K562 (cell line): ENCODE measurements at regions not wholly inside any gene's neighbourhood (a gene's known extent, or its start where the extent isn't known, plus 50 kb on each side); places are given as distances from the start of the nearest gene placed in this dataset.

Source experiments
- GABPB1 ChIP-seq: sonication (generic); formaldehyde crosslinking; IDR thresholded peaks from 2 replicates; pipeline ENCODE4 v1.8.0; 2022; ENCODE audit warnings: mild to moderate bottlenecking, missing genetic modification reagents
- KLF16 ChIP-seq: IDR thresholded peaks from 2 replicates; pipeline ENCODE4 v1.6.1; 2016; ENCODE audit warnings: antibody characterized with exemption
- NONO ChIP-seq, 2 experiments: fragments of 200-400 bp in 1 of 2; fragments of 450-650 bp in 1 of 2; formaldehyde crosslinking in 1 of 2; IDR thresholded peaks; 2 replicates each; pipeline ENCODE4 v1.6.1; 2017; ENCODE audit warnings: low read depth in 2 of 2, mild to moderate bottlenecking in 2 of 2, moderate library complexity in 2 of 2, low read length in 1 of 2
- USF1 ChIP-seq: sonication (generic); formaldehyde crosslinking; IDR thresholded peaks from 2 replicates; pipeline ENCODE4 v1.9.0; 2022; ENCODE audit warnings: mild to moderate bottlenecking, missing genetic modification reagents
- ZNF668 ChIP-seq: fragments of 250-450 bp; sonication (Bioruptor Pico); IDR thresholded peaks from 2 replicates; pipeline ENCODE4 v1.8.0; 2022; ENCODE audit warnings: mild to moderate bottlenecking, inconsistent platforms
- TF ChIP-seq, protein P1 (sequence below): fragments of 450-650 bp; IDR thresholded peaks from 2 replicates; pipeline ENCODE4 v1.6.1; 2016; ENCODE audit warnings: mild to moderate bottlenecking, moderate library complexity
- TF ChIP-seq, protein P2 (sequence below): fragments of 250-450 bp; sonication (Bioruptor Pico); IDR thresholded peaks from 2 replicates; pipeline ENCODE4 v1.5.0; 2021

GRCh38 chr11:24372491-24372890 is 124.4 kb upstream of the LUZP2 start (continued):
- TF ChIP-seq, protein P1, sequence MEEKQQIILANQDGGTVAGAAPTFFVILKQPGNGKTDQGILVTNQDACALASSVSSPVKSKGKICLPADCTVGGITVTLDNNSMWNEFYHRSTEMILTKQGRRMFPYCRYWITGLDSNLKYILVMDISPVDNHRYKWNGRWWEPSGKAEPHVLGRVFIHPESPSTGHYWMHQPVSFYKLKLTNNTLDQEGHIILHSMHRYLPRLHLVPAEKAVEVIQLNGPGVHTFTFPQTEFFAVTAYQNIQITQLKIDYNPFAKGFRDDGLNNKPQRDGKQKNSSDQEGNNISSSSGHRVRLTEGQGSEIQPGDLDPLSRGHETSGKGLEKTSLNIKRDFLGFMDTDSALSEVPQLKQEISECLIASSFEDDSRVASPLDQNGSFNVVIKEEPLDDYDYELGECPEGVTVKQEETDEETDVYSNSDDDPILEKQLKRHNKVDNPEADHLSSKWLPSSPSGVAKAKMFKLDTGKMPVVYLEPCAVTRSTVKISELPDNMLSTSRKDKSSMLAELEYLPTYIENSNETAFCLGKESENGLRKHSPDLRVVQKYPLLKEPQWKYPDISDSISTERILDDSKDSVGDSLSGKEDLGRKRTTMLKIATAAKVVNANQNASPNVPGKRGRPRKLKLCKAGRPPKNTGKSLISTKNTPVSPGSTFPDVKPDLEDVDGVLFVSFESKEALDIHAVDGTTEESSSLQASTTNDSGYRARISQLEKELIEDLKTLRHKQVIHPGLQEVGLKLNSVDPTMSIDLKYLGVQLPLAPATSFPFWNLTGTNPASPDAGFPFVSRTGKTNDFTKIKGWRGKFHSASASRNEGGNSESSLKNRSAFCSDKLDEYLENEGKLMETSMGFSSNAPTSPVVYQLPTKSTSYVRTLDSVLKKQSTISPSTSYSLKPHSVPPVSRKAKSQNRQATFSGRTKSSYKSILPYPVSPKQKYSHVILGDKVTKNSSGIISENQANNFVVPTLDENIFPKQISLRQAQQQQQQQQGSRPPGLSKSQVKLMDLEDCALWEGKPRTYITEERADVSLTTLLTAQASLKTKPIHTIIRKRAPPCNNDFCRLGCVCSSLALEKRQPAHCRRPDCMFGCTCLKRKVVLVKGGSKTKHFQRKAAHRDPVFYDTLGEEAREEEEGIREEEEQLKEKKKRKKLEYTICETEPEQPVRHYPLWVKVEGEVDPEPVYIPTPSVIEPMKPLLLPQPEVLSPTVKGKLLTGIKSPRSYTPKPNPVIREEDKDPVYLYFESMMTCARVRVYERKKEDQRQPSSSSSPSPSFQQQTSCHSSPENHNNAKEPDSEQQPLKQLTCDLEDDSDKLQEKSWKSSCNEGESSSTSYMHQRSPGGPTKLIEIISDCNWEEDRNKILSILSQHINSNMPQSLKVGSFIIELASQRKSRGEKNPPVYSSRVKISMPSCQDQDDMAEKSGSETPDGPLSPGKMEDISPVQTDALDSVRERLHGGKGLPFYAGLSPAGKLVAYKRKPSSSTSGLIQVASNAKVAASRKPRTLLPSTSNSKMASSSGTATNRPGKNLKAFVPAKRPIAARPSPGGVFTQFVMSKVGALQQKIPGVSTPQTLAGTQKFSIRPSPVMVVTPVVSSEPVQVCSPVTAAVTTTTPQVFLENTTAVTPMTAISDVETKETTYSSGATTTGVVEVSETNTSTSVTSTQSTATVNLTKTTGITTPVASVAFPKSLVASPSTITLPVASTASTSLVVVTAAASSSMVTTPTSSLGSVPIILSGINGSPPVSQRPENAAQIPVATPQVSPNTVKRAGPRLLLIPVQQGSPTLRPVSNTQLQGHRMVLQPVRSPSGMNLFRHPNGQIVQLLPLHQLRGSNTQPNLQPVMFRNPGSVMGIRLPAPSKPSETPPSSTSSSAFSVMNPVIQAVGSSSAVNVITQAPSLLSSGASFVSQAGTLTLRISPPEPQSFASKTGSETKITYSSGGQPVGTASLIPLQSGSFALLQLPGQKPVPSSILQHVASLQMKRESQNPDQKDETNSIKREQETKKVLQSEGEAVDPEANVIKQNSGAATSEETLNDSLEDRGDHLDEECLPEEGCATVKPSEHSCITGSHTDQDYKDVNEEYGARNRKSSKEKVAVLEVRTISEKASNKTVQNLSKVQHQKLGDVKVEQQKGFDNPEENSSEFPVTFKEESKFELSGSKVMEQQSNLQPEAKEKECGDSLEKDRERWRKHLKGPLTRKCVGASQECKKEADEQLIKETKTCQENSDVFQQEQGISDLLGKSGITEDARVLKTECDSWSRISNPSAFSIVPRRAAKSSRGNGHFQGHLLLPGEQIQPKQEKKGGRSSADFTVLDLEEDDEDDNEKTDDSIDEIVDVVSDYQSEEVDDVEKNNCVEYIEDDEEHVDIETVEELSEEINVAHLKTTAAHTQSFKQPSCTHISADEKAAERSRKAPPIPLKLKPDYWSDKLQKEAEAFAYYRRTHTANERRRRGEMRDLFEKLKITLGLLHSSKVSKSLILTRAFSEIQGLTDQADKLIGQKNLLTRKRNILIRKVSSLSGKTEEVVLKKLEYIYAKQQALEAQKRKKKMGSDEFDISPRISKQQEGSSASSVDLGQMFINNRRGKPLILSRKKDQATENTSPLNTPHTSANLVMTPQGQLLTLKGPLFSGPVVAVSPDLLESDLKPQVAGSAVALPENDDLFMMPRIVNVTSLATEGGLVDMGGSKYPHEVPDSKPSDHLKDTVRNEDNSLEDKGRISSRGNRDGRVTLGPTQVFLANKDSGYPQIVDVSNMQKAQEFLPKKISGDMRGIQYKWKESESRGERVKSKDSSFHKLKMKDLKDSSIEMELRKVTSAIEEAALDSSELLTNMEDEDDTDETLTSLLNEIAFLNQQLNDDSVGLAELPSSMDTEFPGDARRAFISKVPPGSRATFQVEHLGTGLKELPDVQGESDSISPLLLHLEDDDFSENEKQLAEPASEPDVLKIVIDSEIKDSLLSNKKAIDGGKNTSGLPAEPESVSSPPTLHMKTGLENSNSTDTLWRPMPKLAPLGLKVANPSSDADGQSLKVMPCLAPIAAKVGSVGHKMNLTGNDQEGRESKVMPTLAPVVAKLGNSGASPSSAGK: no peak
- TF ChIP-seq GABPB1 (CRISPR knock-in tag) (no peak), USF1 (no peak), NONO (IDR thresholded peaks at IDR 0.05; ENCODE audit: low read depth in 2 of 2, low read length in 1 of 2) (no peak), KLF16 (no peak), ZNF668 (no peak)
- TF ChIP-seq, protein P2, sequence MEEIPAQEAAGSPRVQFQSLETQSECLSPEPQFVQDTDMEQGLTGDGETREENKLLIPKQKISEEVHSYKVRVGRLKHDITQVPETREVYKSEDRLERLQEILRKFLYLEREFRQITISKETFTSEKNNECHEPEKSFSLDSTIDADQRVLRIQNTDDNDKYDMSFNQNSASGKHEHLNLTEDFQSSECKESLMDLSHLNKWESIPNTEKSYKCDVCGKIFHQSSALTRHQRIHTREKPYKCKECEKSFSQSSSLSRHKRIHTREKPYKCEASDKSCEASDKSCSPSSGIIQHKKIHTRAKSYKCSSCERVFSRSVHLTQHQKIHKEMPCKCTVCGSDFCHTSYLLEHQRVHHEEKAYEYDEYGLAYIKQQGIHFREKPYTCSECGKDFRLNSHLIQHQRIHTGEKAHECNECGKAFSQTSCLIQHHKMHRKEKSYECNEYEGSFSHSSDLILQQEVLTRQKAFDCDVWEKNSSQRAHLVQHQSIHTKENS (CRISPR knock-in tag): no peak
